Gastroesophageal sphincter (tissue), 3 donors: ENCODE measurements at regions not wholly inside any gene's neighbourhood (a gene's known extent, or its start where the extent isn't known, plus 50 kb on each side); places are given as distances from the start of the nearest gene placed in this dataset.
"Not testable (repeated sequence)": the region's sequence is repeated elsewhere in the genome, so short reads cannot be mapped to it uniquely, and the experiment has no call there.

ENCODE experiments used
- POLR2A ChIP-seq, 2 donors: fragments of 450-650 bp; IDR thresholded peaks; one replicate each; pipeline ENCODE4 v1.6.1; 2017; ENCODE audit warnings: antibody characterized with exemption in 2 of 2, mild to moderate bottlenecking in 2 of 2, moderate library complexity in 1 of 2
- TF ChIP-seq, protein P1 (sequence below), 4 experiments: fragments of 200-600 bp in 2 of 4; fragments of 450-650 bp in 2 of 4; sonication (generic) in 1 of 4; IDR thresholded peaks; one replicate each; pipeline ENCODE4 v1.5.1; 2017 to 2019; ENCODE audit warnings: antibody characterized with exemption in 4 of 4, mild to moderate bottlenecking in 2 of 4, moderate library complexity in 2 of 4

GRCh38 chr9:20235206-20235605, 387.1 kb downstream of the MLLT3 start:
- TF ChIP-seq, protein P1, sequence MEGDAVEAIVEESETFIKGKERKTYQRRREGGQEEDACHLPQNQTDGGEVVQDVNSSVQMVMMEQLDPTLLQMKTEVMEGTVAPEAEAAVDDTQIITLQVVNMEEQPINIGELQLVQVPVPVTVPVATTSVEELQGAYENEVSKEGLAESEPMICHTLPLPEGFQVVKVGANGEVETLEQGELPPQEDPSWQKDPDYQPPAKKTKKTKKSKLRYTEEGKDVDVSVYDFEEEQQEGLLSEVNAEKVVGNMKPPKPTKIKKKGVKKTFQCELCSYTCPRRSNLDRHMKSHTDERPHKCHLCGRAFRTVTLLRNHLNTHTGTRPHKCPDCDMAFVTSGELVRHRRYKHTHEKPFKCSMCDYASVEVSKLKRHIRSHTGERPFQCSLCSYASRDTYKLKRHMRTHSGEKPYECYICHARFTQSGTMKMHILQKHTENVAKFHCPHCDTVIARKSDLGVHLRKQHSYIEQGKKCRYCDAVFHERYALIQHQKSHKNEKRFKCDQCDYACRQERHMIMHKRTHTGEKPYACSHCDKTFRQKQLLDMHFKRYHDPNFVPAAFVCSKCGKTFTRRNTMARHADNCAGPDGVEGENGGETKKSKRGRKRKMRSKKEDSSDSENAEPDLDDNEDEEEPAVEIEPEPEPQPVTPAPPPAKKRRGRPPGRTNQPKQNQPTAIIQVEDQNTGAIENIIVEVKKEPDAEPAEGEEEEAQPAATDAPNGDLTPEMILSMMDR (IDR thresholded peaks at IDR 0.05), result not testable (repeated sequence)
- not testable (repeated sequence) for TF ChIP-seq POLR2A (IDR thresholded peaks at IDR 0.05)
